ENCODE measurements at regions not wholly inside any gene's neighbourhood (a gene's known extent, or its start where the extent isn't known, plus 50 kb on each side); places are given as distances from the start of the nearest gene placed in this dataset.

- TF ChIP-seq, protein P1, sequence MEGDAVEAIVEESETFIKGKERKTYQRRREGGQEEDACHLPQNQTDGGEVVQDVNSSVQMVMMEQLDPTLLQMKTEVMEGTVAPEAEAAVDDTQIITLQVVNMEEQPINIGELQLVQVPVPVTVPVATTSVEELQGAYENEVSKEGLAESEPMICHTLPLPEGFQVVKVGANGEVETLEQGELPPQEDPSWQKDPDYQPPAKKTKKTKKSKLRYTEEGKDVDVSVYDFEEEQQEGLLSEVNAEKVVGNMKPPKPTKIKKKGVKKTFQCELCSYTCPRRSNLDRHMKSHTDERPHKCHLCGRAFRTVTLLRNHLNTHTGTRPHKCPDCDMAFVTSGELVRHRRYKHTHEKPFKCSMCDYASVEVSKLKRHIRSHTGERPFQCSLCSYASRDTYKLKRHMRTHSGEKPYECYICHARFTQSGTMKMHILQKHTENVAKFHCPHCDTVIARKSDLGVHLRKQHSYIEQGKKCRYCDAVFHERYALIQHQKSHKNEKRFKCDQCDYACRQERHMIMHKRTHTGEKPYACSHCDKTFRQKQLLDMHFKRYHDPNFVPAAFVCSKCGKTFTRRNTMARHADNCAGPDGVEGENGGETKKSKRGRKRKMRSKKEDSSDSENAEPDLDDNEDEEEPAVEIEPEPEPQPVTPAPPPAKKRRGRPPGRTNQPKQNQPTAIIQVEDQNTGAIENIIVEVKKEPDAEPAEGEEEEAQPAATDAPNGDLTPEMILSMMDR (IDR thresholded peaks at IDR 0.05; ENCODE audit: insufficient read depth, low read length, missing control alignments), result no peak
- H3K4me3 ChIP-seq (ENCODE audit: low read depth, low read length), result no peak overlapping the region
- DNase-seq (ENCODE audit: low read depth, low spot score), result no peak
- ChIA-PET POLR2A (no interaction called here), CTCF (no interaction called here)
Measured at GRCh38 chr3:178181784-178182183, 354.5 kb upstream of the KCNMB2 start.

DNA sequence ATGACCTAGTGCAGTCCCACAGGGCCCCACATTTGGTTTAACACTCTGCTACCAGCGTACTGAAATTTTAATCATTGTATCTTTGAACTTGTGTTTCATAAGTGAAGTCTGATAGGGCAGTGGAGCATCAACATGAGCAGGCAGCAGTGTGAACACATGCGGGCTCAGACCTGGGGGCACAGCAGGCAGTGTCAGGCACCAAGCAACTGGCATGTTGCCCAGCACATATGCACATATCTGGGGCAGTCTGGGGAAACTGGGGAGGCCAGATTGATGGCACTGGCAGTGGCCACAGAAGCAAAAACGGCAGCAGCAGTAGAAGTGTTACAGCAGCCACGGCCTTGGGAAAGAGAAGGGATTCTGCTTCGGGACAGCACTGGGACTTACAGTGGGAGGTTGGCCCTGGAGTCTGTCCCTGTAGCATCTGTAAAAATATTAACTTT lies 353.9 kb upstream of the KCNMB2 start:
- ChIA-PET CTCF (no interaction called here), POLR2A (no interaction called here)
- H3K4me3 ChIP-seq (ENCODE audit: low read depth, low read length), result no peak overlapping the region
- DNase-seq (ENCODE audit: low read depth, low spot score), result no peak
- TF ChIP-seq, protein P1 (IDR thresholded peaks at IDR 0.05; ENCODE audit: insufficient read depth, low read length, missing control alignments), result no peak

DNA sequence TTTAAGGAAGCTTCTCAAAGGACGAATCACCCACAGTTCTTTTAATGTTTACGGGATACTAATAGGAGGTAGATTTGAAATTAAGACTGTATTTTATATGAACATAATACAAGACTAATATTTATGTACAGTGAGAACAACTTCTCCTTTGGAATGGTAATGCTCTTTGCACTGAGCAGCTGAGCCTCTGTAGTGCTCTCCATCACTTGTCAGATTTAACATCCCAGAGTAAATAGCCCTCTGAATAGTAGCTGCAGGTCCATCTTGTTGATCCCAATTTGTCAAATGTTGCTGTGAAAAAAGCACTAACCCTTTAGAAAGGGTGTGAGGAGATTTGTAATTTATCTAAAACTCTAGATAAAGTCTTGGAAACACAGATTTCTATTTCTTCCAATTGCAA lies 351.4 kb upstream of the KCNMB2 start:
- H3K4me3 ChIP-seq (ENCODE audit: low read depth, low read length), result no peak overlapping the region
- TF ChIP-seq, protein P1 (IDR thresholded peaks at IDR 0.05; ENCODE audit: insufficient read depth, low read length, missing control alignments), result no peak
- CTCF ChIA-PET, result no interaction called here
- POLR2A ChIA-PET, result no interaction called here
- no peak for DNase-seq (ENCODE audit: low read depth, low spot score)

GRCh38 chr3:178186666-178187065 lies 349.6 kb upstream of the KCNMB2 start:
- POLR2A ChIA-PET, result no interaction called here
- TF ChIP-seq, protein P1 (IDR thresholded peaks at IDR 0.05; ENCODE audit: insufficient read depth, low read length, missing control alignments), result no peak
- DNase-seq (ENCODE audit: low read depth, low spot score), result no peak
- CTCF ChIA-PET, result no interaction called here
- H3K4me3 ChIP-seq (ENCODE audit: low read depth, low read length), result no peak overlapping the region

DNA sequence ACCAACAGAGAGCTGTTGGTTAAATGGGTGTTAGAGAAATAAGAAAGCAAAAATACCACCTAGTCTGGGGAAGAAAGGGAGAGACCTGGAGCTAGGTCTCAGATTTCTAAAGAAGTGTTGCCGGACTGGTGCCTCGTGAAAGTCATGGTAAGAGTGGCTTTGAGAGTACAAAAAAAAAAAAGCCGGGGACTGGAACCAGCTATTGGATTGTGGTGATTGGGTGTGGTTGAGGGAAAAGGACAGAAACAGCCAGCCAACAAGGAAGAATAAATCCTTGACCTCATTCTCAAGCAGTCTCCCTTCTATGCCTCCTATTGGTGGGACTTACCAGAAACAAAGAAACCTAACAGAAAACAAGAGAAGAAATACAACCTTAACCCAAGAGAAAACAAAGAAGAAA lies 346.4 kb upstream of the KCNMB2 start:
- TF ChIP-seq, protein P1 (IDR thresholded peaks at IDR 0.05; ENCODE audit: insufficient read depth, low read length, missing control alignments), result no peak
- ChIA-PET POLR2A (no interaction called here), CTCF (no interaction called here)
- DNase-seq (ENCODE audit: low read depth, low spot score), result no peak
- no peak overlapping the region for H3K4me3 ChIP-seq (ENCODE audit: low read depth, low read length)

DNA sequence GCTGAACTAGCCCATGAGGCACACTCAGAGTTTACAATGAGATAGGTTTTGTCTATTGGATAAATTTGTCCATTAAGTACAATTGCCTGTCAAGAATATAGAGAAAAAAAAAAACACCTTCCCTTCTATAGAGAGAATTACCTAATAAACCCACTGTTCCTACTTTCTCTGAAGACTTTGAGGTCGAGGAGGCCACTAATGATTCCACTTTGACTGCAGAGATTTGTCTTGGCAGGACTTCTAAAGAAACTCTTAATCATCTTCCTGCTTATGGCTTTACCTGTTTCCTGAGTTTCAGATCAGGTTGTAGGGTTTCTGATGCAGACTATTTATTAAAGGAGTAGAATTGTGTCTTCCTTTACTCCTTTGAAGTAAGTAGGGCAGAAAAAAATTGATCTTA lies 342.4 kb upstream of the KCNMB2 start:
- no peak for DNase-seq (ENCODE audit: low read depth, low spot score)
- ChIA-PET POLR2A (no interaction called here), CTCF (no interaction called here)
- TF ChIP-seq, protein P1 (IDR thresholded peaks at IDR 0.05; ENCODE audit: insufficient read depth, low read length, missing control alignments), result no peak
- no peak overlapping the region for H3K4me3 ChIP-seq (ENCODE audit: low read depth, low read length)

All from AG04449 (cell line).